ENCODE measurements at regions not wholly inside any gene's neighbourhood (a gene's known extent, or its start where the extent isn't known, plus 50 kb on each side); places are given as distances from the start of the nearest gene placed in this dataset.

GRCh38 chr7:27462575-27463270, 200.0 kb downstream of the HIBADH start:
- H3K9me3 Mint-ChIP-seq, result no peaks in the 10 kb centered on the region
- DNase-seq (ENCODE audit: low spot score) (no peak), ATAC-seq (no peak)
- H3K36me3 Mint-ChIP-seq, result no peaks in the 10 kb centered on the region
- H3K27me3 Mint-ChIP-seq (ENCODE audit: low read depth), result peaks cover 7% of the 10 kb centered on the region
- TF ChIP-seq ZNF396 (CRISPR knock-in tag; IDR thresholded peaks at IDR 0.05; ENCODE audit: borderline replicate concordance), result no peak
- ChIA-PET POLR2A (no interaction called here), CTCF (no interaction called here)
- no peak overlapping the region for H3K4me3 Mint-ChIP-seq
- peaks cover 8% of the 10 kb centered on the region for H3K4me1 Mint-ChIP-seq
- no peak overlapping the region for H3K27ac Mint-ChIP-seq

GRCh38 chr7:27464970-27465369, 197.7 kb downstream of the HIBADH start:
- DNase-seq (ENCODE audit: low spot score) (no peak), ATAC-seq (no peak)
- H3K27ac Mint-ChIP-seq, result no peak overlapping the region
- ChIA-PET POLR2A (no interaction called here), CTCF (interaction anchor here (1.2 kb wide), 1 partner anchor 230 kb away, joined by 3 read pairs; no protein-coding TSS in a partner anchor)
- no peaks in the 10 kb centered on the region for H3K36me3 Mint-ChIP-seq
- TF ChIP-seq E2F4 (CRISPR knock-in tag; IDR thresholded peaks at IDR 0.05; ENCODE audit: borderline replicate concordance, low read depth) (no peak), NR2C2 (CRISPR knock-in tag; IDR thresholded peaks at IDR 0.05) (no peak), JAZF1 (CRISPR knock-in tag; IDR thresholded peaks at IDR 0.05) (no peak), CREM (CRISPR knock-in tag; IDR thresholded peaks at IDR 0.05) (no peak), EMX1 (CRISPR knock-in tag; IDR thresholded peaks at IDR 0.05) (no peak), ZNF219 (CRISPR knock-in tag; IDR thresholded peaks at IDR 0.05; ENCODE audit: borderline replicate concordance) (no peak), ZNF281 (CRISPR knock-in tag; IDR thresholded peaks at IDR 0.05) (no peak)
- TF ChIP-seq, protein P1, sequence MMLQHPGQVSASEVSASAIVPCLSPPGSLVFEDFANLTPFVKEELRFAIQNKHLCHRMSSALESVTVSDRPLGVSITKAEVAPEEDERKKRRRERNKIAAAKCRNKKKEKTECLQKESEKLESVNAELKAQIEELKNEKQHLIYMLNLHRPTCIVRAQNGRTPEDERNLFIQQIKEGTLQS (CRISPR knock-in tag; conservative IDR thresholded peaks at IDR 0.05), result no peak
- TF ChIP-seq, protein P2, sequence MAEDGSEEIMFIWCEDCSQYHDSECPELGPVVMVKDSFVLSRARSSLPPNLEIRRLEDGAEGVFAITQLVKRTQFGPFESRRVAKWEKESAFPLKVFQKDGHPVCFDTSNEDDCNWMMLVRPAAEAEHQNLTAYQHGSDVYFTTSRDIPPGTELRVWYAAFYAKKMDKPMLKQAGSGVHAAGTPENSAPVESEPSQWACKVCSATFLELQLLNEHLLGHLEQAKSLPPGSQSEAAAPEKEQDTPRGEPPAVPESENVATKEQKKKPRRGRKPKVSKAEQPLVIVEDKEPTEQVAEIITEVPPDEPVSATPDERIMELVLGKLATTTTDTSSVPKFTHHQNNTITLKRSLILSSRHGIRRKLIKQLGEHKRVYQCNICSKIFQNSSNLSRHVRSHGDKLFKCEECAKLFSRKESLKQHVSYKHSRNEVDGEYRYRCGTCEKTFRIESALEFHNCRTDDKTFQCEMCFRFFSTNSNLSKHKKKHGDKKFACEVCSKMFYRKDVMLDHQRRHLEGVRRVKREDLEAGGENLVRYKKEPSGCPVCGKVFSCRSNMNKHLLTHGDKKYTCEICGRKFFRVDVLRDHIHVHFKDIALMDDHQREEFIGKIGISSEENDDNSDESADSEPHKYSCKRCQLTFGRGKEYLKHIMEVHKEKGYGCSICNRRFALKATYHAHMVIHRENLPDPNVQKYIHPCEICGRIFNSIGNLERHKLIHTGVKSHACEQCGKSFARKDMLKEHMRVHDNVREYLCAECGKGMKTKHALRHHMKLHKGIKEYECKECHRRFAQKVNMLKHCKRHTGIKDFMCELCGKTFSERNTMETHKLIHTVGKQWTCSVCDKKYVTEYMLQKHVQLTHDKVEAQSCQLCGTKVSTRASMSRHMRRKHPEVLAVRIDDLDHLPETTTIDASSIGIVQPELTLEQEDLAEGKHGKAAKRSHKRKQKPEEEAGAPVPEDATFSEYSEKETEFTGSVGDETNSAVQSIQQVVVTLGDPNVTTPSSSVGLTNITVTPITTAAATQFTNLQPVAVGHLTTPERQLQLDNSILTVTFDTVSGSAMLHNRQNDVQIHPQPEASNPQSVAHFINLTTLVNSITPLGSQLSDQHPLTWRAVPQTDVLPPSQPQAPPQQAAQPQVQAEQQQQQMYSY (CRISPR knock-in tag; IDR thresholded peaks at IDR 0.05), result no peak
- TF ChIP-seq, protein P3, sequence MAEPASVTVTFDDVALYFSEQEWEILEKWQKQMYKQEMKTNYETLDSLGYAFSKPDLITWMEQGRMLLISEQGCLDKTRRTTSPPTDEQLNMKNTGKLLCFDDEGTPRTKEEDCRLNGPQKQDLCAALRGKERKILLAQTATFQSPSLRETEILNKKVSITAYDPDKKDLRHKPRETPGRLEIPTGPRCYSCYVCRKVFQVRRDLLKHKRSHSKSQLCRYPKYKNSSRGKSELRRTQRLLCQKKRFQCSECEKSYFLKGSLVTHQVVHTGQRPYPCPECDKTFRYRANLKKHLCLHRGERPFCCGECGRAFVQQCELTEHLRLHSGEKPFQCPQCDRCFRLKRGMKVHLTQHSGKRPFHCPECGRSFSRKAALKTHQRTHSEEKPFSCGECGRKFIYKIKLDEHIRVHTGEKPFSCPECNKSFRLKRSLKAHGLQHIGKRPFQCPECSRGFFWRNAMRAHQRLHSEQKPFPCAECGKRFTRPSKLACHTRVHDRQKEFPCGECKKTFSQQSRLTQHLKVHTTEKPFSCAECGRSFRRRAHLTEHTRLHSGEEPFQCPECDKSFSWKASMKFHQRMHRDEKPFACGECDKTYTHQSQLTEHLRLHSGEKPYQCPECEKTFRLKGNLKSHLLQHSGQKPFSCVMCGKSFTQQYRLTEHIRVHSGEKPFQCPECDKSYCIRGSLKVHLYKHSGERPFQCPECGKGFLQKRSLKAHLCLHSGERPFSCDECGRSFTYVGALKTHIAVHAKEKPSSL (CRISPR knock-in tag; conservative IDR thresholded peaks at IDR 0.05), result no peak
- peaks cover 7% of the 10 kb centered on the region for H3K27me3 Mint-ChIP-seq (ENCODE audit: low read depth)
- H3K9me3 Mint-ChIP-seq, result no peaks in the 10 kb centered on the region
- H3K4me1 Mint-ChIP-seq, result peaks cover 5% of the 10 kb centered on the region
- H3K4me3 Mint-ChIP-seq, result no peak overlapping the region

GRCh38 chr7:27466703-27467102, 196.0 kb downstream of the HIBADH start:
- no peak overlapping the region for H3K4me3 Mint-ChIP-seq
- CTCF ChIA-PET, result no interaction called here
- DNase-seq (ENCODE audit: low spot score) (no peak), ATAC-seq (no peak)
- no peaks in the 10 kb centered on the region for H3K9me3 Mint-ChIP-seq
- no peak overlapping the region for H3K27ac Mint-ChIP-seq
- H3K4me1 Mint-ChIP-seq, result peaks cover 5% of the 10 kb centered on the region
- no peaks in the 10 kb centered on the region for H3K36me3 Mint-ChIP-seq
- POLR2A ChIA-PET, result no interaction called here
- peaks cover 7% of the 10 kb centered on the region for H3K27me3 Mint-ChIP-seq (ENCODE audit: low read depth)
- no peak for TF ChIP-seq FOXP1 (CRISPR knock-in tag; IDR thresholded peaks at IDR 0.05; ENCODE audit: borderline replicate concordance)
- no peak for TF ChIP-seq ETV6 (CRISPR knock-in tag; IDR thresholded peaks at IDR 0.05)
- TF ChIP-seq USF2 (CRISPR knock-in tag; IDR thresholded peaks at IDR 0.05), result no peak
- TF ChIP-seq TEAD1 (CRISPR knock-in tag; IDR thresholded peaks at IDR 0.05), result no peak
- TF ChIP-seq SMAD3 (CRISPR knock-in tag; IDR thresholded peaks at IDR 0.05; ENCODE audit: borderline replicate concordance), result no peak
- no peak for TF ChIP-seq CREM (CRISPR knock-in tag; IDR thresholded peaks at IDR 0.05)
- no peak for TF ChIP-seq TEAD4 (CRISPR knock-in tag; IDR thresholded peaks at IDR 0.05)
- TF ChIP-seq ELF4 (CRISPR knock-in tag; IDR thresholded peaks at IDR 0.05; ENCODE audit: low read depth), result no peak
- no peak for TF ChIP-seq MYBL2 (CRISPR knock-in tag; IDR thresholded peaks at IDR 0.05)
- no peak for TF ChIP-seq FOXK1 (CRISPR knock-in tag; IDR thresholded peaks at IDR 0.05)

Measured in WTC11 (cell line).